ENCODE measurements at regions not wholly inside any gene's neighbourhood (a gene's known extent, or its start where the extent isn't known, plus 50 kb on each side); places are given as distances from the start of the nearest gene placed in this dataset.
"Not testable (repeated sequence)": the region's sequence is repeated elsewhere in the genome, so short reads cannot be mapped to it uniquely, and the experiment has no call there.

DNA sequence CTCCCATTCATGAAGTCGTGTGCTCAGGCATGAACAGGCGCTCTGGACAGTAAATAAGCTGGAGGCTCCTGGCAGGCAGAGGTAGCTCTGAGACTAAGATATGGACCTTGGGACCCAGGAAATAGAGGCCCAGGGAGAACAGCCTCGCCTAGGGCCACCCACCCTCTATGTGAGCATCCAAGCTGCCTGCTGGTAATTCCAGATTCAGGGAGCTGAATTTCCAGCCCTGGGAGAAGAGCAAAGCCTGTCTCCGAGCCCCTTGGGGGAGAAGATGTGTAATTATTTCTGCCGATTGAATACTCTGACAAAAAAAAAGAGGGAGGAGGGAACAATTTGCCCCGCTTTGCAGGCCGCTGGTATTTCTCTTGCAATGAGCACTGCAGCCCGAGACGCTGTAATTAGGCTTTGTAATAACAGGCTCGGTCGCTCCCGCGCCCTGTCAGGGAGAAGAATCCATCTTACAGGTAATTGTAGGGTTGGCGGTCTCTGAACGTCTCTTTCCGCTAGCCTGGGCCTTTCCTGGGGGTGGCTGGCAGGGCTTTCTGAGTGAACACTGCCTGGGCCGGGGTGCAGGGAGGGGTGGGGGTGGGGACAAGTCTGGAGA lies 131.5 kb downstream of the WNT7A start:
- ChIA-PET CTCF (no interaction called here), POLR2A (ENCODE audit: low non-redundant PET) (no interaction called here)
- DNase-seq (ENCODE audit: low spot score): no peak
- TF ChIP-seq, protein P1, sequence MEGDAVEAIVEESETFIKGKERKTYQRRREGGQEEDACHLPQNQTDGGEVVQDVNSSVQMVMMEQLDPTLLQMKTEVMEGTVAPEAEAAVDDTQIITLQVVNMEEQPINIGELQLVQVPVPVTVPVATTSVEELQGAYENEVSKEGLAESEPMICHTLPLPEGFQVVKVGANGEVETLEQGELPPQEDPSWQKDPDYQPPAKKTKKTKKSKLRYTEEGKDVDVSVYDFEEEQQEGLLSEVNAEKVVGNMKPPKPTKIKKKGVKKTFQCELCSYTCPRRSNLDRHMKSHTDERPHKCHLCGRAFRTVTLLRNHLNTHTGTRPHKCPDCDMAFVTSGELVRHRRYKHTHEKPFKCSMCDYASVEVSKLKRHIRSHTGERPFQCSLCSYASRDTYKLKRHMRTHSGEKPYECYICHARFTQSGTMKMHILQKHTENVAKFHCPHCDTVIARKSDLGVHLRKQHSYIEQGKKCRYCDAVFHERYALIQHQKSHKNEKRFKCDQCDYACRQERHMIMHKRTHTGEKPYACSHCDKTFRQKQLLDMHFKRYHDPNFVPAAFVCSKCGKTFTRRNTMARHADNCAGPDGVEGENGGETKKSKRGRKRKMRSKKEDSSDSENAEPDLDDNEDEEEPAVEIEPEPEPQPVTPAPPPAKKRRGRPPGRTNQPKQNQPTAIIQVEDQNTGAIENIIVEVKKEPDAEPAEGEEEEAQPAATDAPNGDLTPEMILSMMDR (conservative IDR thresholded peaks at IDR 0.05; ENCODE audit: low read depth): no peak
- no peak overlapping the region for H3K27ac ChIP-seq

GRCh38 chr3:13747627-13748026 lies 132.2 kb downstream of the WNT7A start:
- H3K27ac ChIP-seq: no peak overlapping the region
- no peak for DNase-seq (ENCODE audit: low spot score)
- CTCF ChIA-PET: no interaction called here
- TF ChIP-seq, protein P1 (conservative IDR thresholded peaks at IDR 0.05; ENCODE audit: low read depth): no peak
- POLR2A ChIA-PET (ENCODE audit: low non-redundant PET): no interaction called here

GRCh38 chr3:13746385-13746784 lies 133.5 kb downstream of the WNT7A start:
- H3K27ac ChIP-seq: no peak overlapping the region
- POLR2A ChIA-PET (ENCODE audit: low non-redundant PET): no interaction called here
- CTCF ChIA-PET: interaction anchor here (0.6 to 0.9 kb wide), 2 partner anchors 61 to 88 kb away, joined by 3 to 4 read pairs; no protein-coding TSS in a partner anchor
- TF ChIP-seq, protein P1 (conservative IDR thresholded peaks at IDR 0.05; ENCODE audit: low read depth): no peak
- DNase-seq (ENCODE audit: low spot score): no peak

DNA sequence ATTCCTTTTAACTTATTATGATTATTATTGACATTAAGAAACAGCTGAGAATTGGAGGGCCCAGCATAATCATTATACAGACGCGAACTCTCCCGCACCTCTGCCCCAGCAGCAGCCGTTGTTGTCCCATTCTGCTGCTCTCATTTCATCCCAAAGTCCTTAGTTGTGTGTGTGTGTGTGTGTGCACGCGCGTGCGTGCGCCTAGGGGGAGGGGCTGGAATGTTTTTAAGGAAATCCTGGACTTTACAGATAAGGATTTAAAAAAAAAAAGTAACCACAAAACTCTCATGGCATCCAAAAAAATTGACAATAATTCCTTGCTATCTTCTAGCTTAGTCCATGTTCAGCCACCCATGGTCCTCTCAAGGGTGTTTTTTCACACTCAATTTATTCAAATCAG lies 134.2 kb downstream of the WNT7A start:
- CTCF ChIA-PET: interaction anchor here (0.9 kb wide), 1 partner anchor 87 kb away, joined by 4 read pairs; no protein-coding TSS in a partner anchor
- TF ChIP-seq, protein P1 (conservative IDR thresholded peaks at IDR 0.05; ENCODE audit: low read depth): no peak
- POLR2A ChIA-PET (ENCODE audit: low non-redundant PET): no interaction called here
- no peak overlapping the region for H3K27ac ChIP-seq
- DNase-seq (ENCODE audit: low spot score): no peak

GRCh38 chr3:13740795-13741194 lies 139.1 kb downstream of the WNT7A start:
- ChIA-PET CTCF (no interaction called here), POLR2A (ENCODE audit: low non-redundant PET) (no interaction called here)
- TF ChIP-seq, protein P1 (conservative IDR thresholded peaks at IDR 0.05; ENCODE audit: low read depth): no peak
- no peak for DNase-seq (ENCODE audit: low spot score)
- no peak overlapping the region for H3K27ac ChIP-seq

- POLR2A ChIA-PET (ENCODE audit: low non-redundant PET); H3K27ac ChIP-seq; CTCF ChIA-PET; DNase-seq (ENCODE audit: low spot score): not testable (repeated sequence)
Measured at GRCh38 chr3:13733726-13734125, 146.1 kb downstream of the WNT7A start.

DNA sequence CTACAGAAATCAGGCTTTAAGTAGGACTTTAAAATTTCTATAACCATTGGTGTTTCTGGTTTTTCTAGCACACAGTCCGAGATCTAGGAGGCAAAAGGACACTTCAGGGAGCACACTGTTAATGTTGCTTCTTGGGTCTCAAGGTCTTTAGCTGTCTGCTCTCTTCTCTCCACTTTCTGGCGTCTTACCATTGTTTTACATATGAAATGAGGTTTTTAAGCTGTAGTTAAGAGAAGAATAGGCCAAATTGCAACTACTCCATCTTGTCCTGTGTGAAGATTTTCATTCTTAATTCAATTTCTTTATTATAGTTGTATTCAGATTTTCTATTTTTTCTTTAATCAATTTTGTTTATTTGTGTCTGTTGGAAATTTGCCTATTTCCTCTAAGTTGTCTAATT lies 151.4 kb downstream of the WNT7A start:
- no peak overlapping the region for H3K27ac ChIP-seq
- DNase-seq (ENCODE audit: low spot score): no peak
- TF ChIP-seq, protein P1 (conservative IDR thresholded peaks at IDR 0.05; ENCODE audit: low read depth): no peak
- CTCF ChIA-PET: no interaction called here
- POLR2A ChIA-PET (ENCODE audit: low non-redundant PET): no interaction called here

Measured in RWPE1 (cell line).